GM23338 (cell line): ENCODE measurements at regions not wholly inside any gene's neighbourhood (a gene's known extent, or its start where the extent isn't known, plus 50 kb on each side); places are given as distances from the start of the nearest gene placed in this dataset.

Experiments used
- ATAC-seq: fragments of 200-7000 bp; cut with Tn5 transposase; 3 replicates; pipeline ENCODE4 v1.9.1; 2020
- DNase-seq: peaks from one replicate; pipeline ENCODE4 v3.0.0-alpha.2; 2015; ENCODE audit warnings: low spot score
- H2AFZ ChIP-seq: fragments of 200-600 bp; sonication (generic); 2 replicates; pipeline ENCODE4 v1.8.0; 2016; ENCODE audit warnings: antibody characterized with exemption, mild to moderate bottlenecking, moderate library complexity
- H3F3A ChIP-seq: fragments of 200-600 bp; sonication (generic); replicated peaks from 2 replicates; pipeline ENCODE4 v1.8.0; 2017; ENCODE audit warnings: antibody characterized with exemption, mixed run types, low read depth
- H3K27ac ChIP-seq: fragments of 200-600 bp; sonication (generic); 2 replicates; pipeline ENCODE4 v1.6.1; 2016; ENCODE audit warnings: low read depth
- H3K27me3 ChIP-seq: fragments of 200-600 bp; sonication (generic); 2 replicates; pipeline ENCODE4 v1.8.0; 2016; ENCODE audit warnings: mild to moderate bottlenecking, mixed run types, moderate library complexity; ENCODE audit not compliant: insufficient read depth
- H3K36me3 ChIP-seq: fragments of 200-600 bp; sonication (generic); 2 replicates; pipeline ENCODE4 v1.8.0; 2016; ENCODE audit warnings: mild to moderate bottlenecking; ENCODE audit not compliant: insufficient read depth
- H3K4me1 ChIP-seq: fragments of 200-600 bp; sonication (generic); 2 replicates; pipeline ENCODE4 v1.8.0; 2016; ENCODE audit warnings: mild to moderate bottlenecking, moderate library complexity; ENCODE audit not compliant: insufficient read depth
- H3K4me2 ChIP-seq: fragments of 200-600 bp; sonication (generic); 2 replicates; pipeline ENCODE4 v1.7.1; 2017; ENCODE audit warnings: mixed run types
- H3K4me3 ChIP-seq: fragments of 200-600 bp; sonication (generic); 2 replicates; pipeline ENCODE4 v1.6.1; 2016; ENCODE audit warnings: mixed run types
- H3K79me2 ChIP-seq: fragments of 200-600 bp; sonication (generic); replicated peaks from 2 replicates; pipeline ENCODE4 v1.8.0; 2017; ENCODE audit warnings: mild to moderate bottlenecking; ENCODE audit not compliant: insufficient read depth
- H3K9me2 ChIP-seq: fragments of 200-600 bp; sonication (generic); 2 replicates; pipeline ENCODE4 v1.8.0; 2017; ENCODE audit not compliant: insufficient read depth
- H4K20me1 ChIP-seq: fragments of 200-600 bp; sonication (generic); replicated peaks from 2 replicates; pipeline ENCODE4 v1.8.0; 2017; ENCODE audit warnings: mild to moderate bottlenecking; ENCODE audit not compliant: insufficient read depth
- H3K27ac Mint-ChIP-seq: 2 replicates; pipeline ENCODE4 v1.8.0; 2020; ENCODE audit warnings: inconsistent platforms, mild to moderate bottlenecking, moderate library complexity, mixed read lengths
- H3K27me3 Mint-ChIP-seq: 3 replicates; pipeline ENCODE4 v1.8.0; 2022; ENCODE audit warnings: low read depth, mild to moderate bottlenecking, moderate library complexity, mixed read lengths, inconsistent platforms; ENCODE audit not compliant: insufficient read depth, poor library complexity
- H3K36me3 Mint-ChIP-seq: 3 replicates; pipeline ENCODE4 v1.8.0; 2021; ENCODE audit warnings: low read depth, mild to moderate bottlenecking, inconsistent platforms, moderate library complexity, mixed read lengths
- H3K4me1 Mint-ChIP-seq: 3 replicates; pipeline ENCODE4 v1.8.0; 2020; ENCODE audit warnings: mild to moderate bottlenecking, inconsistent platforms, mixed read lengths
- H3K4me3 Mint-ChIP-seq: 3 replicates; pipeline ENCODE4 v1.8.0; 2021; ENCODE audit warnings: moderate library complexity, mild to moderate bottlenecking, inconsistent platforms, mixed read lengths
- H3K9me3 Mint-ChIP-seq: 3 replicates; pipeline ENCODE4 v1.8.0; 2020; ENCODE audit warnings: moderate library complexity, mild to moderate bottlenecking, inconsistent platforms, mixed read lengths
- CREB1 ChIP-seq: fragments of 250-450 bp; sonication (Bioruptor Pico); IDR thresholded peaks from 2 replicates; pipeline ENCODE4 v1.5.0; 2020; ENCODE audit warnings: low read depth, mild to moderate bottlenecking, moderate library complexity
- EZH2 ChIP-seq: fragments of 200-600 bp; sonication (generic); IDR thresholded peaks from one replicate; pipeline ENCODE4 v1.8.0; 2017; ENCODE audit warnings: antibody characterized with exemption, mild to moderate bottlenecking, low read depth; ENCODE audit not compliant: unreplicated experiment
- EZH2phosphoT487 ChIP-seq: fragments of 200-600 bp; sonication (generic); IDR thresholded peaks from one replicate; pipeline ENCODE4 v1.8.1; 2018; ENCODE audit warnings: antibody characterized with exemption; ENCODE audit not compliant: unreplicated experiment
- JUNB ChIP-seq: IDR thresholded peaks from one replicate; pipeline ENCODE4 v1.6.1; 2016; ENCODE audit warnings: antibody characterized with exemption; ENCODE audit not compliant: unreplicated experiment
- NANOG ChIP-seq: IDR thresholded peaks from 2 replicates; pipeline ENCODE4 v1.6.1; 2016; ENCODE audit warnings: antibody characterized with exemption, borderline replicate concordance
- POLR2AphosphoS5 ChIP-seq: IDR thresholded peaks from 2 replicates; pipeline ENCODE4 v1.6.1; 2016; ENCODE audit warnings: antibody characterized with exemption, low read depth
- STAT1 ChIP-seq: IDR thresholded peaks from one replicate; pipeline ENCODE4 v1.6.1; 2016; ENCODE audit warnings: antibody characterized with exemption; ENCODE audit not compliant: unreplicated experiment
- ZNF114 ChIP-seq: fragments of 250-450 bp; sonication (Bioruptor Pico); IDR thresholded peaks from 2 replicates; pipeline ENCODE4 v1.5.0; 2020; ENCODE audit warnings: mild to moderate bottlenecking, moderate library complexity
- ZNF331 ChIP-seq: fragments of 250-450 bp; sonication (Bioruptor Pico); IDR thresholded peaks from 2 replicates; pipeline ENCODE4 v1.5.0; 2020; ENCODE audit warnings: low read depth, mild to moderate bottlenecking, moderate library complexity
- TF ChIP-seq, protein P1 (sequence below): fragments of 250-450 bp; sonication (Bioruptor Pico); IDR thresholded peaks from 2 replicates; pipeline ENCODE4 v1.5.0; 2020; ENCODE audit warnings: mild to moderate bottlenecking, moderate library complexity
- TF ChIP-seq, protein P2 (sequence below): IDR thresholded peaks from 2 replicates; pipeline ENCODE4 v1.6.1; 2016; ENCODE audit warnings: antibody characterized with exemption
- TF ChIP-seq, protein P3 (sequence below): IDR thresholded peaks from one replicate; pipeline ENCODE4 v1.6.1; 2018; ENCODE audit warnings: antibody characterized with exemption; ENCODE audit not compliant: unreplicated experiment
- TF ChIP-seq, protein P4 (sequence below), 2 experiments: fragments of 200-600 bp in 1 of 2; sonication (generic) in 1 of 2; conservative IDR thresholded peaks; 2 replicates each; pipeline versions ENCODE4 v1.5.1 to v1.6.1; 2016 to 2017; ENCODE audit warnings: antibody characterized with exemption in 2 of 2, low read depth in 2 of 2, mild to moderate bottlenecking in 2 of 2, moderate library complexity in 1 of 2

DNA sequence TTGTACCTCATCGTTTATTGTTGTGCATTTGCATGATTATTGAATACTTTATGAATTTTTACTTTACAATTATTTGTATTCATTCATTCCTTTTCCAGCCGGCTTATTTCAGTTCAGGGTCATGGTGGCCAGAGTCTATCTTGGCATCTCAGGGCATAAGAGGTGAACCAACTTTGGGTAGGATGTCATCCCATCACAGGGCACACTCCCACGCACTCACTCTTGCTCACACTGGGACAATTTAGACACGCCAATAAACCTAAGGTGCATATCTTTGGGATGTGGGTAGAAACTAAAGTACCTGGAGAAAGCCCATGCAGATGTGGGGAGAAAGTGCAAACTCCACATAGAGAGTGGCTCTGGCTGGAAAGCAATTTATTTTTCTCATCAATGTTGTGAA is 158.1 kb upstream of the MAST4 start:
- Histone ChIP-seq H3K27me3 (no peaks in the 10 kb centered on the region), H4K20me1 (no peaks in the 10 kb centered on the region), H3K9me2 (0 out of 2 replicates have a peak, but pooled peaks cover 1% of the 10 kb centered on the region), H3K27ac (no peak overlapping the region), H3K4me3 (no peak overlapping the region), H3K36me3 (no peaks in the 10 kb centered on the region), H3K79me2 (no peaks in the 10 kb centered on the region), H3F3A (no peaks in the 10 kb centered on the region), H3K4me2 (no peak overlapping the region), H3K4me1 (no peaks in the 10 kb centered on the region), H2AFZ (no peak overlapping the region)
- Mint-ChIP-seq H3K27ac (no peak overlapping the region), H3K4me1 (no peaks in the 10 kb centered on the region), H3K4me3 (no peak overlapping the region), H3K36me3 (no peaks in the 10 kb centered on the region), H3K9me3 (no peaks in the 10 kb centered on the region), H3K27me3 (peaks cover 2% of the 10 kb centered on the region)
- ATAC-seq (no peak), DNase-seq (no peak)
- TF ChIP-seq, protein P1, sequence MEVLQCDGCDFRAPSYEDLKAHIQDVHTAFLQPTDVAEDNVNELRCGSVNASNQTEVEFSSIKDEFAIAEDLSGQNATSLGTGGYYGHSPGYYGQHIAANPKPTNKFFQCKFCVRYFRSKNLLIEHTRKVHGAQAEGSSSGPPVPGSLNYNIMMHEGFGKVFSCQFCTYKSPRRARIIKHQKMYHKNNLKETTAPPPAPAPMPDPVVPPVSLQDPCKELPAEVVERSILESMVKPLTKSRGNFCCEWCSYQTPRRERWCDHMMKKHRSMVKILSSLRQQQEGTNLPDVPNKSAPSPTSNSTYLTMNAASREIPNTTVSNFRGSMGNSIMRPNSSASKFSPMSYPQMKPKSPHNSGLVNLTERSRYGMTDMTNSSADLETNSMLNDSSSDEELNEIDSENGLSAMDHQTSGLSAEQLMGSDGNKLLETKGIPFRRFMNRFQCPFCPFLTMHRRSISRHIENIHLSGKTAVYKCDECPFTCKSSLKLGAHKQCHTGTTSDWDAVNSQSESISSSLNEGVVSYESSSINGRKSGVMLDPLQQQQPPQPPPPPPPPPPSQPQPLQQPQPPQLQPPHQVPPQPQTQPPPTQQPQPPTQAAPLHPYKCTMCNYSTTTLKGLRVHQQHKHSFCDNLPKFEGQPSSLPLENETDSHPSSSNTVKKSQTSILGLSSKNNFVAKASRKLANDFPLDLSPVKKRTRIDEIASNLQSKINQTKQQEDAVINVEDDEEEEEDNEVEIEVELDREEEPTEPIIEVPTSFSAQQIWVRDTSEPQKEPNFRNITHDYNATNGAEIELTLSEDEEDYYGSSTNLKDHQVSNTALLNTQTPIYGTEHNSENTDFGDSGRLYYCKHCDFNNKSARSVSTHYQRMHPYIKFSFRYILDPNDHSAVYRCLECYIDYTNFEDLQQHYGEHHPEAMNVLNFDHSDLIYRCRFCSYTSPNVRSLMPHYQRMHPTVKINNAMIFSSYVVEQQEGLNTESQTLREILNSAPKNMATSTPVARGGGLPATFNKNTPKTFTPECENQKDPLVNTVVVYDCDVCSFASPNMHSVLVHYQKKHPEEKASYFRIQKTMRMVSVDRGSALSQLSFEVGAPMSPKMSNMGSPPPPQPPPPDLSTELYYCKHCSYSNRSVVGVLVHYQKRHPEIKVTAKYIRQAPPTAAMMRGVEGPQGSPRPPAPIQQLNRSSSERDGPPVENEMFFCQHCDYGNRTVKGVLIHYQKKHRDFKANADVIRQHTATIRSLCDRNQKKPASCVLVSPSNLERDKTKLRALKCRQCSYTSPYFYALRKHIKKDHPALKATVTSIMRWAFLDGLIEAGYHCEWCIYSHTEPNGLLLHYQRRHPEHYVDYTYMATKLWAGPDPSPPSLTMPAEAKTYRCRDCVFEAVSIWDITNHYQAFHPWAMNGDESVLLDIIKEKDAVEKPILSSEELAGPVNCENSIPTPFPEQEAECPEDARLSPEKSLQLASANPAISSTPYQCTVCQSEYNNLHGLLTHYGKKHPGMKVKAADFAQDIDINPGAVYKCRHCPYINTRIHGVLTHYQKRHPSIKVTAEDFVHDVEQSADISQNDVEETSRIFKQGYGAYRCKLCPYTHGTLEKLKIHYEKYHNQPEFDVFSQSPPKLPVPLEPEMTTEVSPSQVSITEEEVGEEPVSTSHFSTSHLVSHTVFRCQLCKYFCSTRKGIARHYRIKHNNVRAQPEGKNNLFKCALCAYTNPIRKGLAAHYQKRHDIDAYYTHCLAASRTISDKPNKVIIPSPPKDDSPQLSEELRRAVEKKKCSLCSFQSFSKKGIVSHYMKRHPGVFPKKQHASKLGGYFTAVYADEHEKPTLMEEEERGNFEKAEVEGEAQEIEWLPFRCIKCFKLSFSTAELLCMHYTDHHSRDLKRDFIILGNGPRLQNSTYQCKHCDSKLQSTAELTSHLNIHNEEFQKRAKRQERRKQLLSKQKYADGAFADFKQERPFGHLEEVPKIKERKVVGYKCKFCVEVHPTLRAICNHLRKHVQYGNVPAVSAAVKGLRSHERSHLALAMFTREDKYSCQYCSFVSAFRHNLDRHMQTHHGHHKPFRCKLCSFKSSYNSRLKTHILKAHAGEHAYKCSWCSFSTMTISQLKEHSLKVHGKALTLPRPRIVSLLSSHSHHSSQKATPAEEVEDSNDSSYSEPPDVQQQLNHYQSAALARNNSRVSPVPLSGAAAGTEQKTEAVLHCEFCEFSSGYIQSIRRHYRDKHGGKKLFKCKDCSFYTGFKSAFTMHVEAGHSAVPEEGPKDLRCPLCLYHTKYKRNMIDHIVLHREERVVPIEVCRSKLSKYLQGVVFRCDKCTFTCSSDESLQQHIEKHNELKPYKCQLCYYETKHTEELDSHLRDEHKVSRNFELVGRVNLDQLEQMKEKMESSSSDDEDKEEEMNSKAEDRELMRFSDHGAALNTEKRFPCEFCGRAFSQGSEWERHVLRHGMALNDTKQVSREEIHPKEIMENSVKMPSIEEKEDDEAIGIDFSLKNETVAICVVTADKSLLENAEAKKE: no peak
- TF ChIP-seq EZH2 (no peak), JUNB (no peak), ZNF331 (CRISPR knock-in tag) (no peak), ZNF114 (no peak), POLR2AphosphoS5 (no peak), CREB1 (CRISPR knock-in tag) (no peak), EZH2phosphoT487 (no peak), STAT1 (no peak), NANOG (no peak)
- TF ChIP-seq, protein P2, sequence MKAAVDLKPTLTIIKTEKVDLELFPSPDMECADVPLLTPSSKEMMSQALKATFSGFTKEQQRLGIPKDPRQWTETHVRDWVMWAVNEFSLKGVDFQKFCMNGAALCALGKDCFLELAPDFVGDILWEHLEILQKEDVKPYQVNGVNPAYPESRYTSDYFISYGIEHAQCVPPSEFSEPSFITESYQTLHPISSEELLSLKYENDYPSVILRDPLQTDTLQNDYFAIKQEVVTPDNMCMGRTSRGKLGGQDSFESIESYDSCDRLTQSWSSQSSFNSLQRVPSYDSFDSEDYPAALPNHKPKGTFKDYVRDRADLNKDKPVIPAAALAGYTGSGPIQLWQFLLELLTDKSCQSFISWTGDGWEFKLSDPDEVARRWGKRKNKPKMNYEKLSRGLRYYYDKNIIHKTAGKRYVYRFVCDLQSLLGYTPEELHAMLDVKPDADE: no peak
- TF ChIP-seq, protein P3, sequence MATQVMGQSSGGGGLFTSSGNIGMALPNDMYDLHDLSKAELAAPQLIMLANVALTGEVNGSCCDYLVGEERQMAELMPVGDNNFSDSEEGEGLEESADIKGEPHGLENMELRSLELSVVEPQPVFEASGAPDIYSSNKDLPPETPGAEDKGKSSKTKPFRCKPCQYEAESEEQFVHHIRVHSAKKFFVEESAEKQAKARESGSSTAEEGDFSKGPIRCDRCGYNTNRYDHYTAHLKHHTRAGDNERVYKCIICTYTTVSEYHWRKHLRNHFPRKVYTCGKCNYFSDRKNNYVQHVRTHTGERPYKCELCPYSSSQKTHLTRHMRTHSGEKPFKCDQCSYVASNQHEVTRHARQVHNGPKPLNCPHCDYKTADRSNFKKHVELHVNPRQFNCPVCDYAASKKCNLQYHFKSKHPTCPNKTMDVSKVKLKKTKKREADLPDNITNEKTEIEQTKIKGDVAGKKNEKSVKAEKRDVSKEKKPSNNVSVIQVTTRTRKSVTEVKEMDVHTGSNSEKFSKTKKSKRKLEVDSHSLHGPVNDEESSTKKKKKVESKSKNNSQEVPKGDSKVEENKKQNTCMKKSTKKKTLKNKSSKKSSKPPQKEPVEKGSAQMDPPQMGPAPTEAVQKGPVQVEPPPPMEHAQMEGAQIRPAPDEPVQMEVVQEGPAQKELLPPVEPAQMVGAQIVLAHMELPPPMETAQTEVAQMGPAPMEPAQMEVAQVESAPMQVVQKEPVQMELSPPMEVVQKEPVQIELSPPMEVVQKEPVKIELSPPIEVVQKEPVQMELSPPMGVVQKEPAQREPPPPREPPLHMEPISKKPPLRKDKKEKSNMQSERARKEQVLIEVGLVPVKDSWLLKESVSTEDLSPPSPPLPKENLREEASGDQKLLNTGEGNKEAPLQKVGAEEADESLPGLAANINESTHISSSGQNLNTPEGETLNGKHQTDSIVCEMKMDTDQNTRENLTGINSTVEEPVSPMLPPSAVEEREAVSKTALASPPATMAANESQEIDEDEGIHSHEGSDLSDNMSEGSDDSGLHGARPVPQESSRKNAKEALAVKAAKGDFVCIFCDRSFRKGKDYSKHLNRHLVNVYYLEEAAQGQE: no peak
- TF ChIP-seq, protein P4, sequence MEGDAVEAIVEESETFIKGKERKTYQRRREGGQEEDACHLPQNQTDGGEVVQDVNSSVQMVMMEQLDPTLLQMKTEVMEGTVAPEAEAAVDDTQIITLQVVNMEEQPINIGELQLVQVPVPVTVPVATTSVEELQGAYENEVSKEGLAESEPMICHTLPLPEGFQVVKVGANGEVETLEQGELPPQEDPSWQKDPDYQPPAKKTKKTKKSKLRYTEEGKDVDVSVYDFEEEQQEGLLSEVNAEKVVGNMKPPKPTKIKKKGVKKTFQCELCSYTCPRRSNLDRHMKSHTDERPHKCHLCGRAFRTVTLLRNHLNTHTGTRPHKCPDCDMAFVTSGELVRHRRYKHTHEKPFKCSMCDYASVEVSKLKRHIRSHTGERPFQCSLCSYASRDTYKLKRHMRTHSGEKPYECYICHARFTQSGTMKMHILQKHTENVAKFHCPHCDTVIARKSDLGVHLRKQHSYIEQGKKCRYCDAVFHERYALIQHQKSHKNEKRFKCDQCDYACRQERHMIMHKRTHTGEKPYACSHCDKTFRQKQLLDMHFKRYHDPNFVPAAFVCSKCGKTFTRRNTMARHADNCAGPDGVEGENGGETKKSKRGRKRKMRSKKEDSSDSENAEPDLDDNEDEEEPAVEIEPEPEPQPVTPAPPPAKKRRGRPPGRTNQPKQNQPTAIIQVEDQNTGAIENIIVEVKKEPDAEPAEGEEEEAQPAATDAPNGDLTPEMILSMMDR (conservative IDR thresholded peaks at IDR 0.05; ENCODE audit: low read depth in 2 of 2): no peak
